GM19324 (cell line): ENCODE measurements at regions not wholly inside any gene's neighbourhood (a gene's known extent, or its start where the extent isn't known, plus 50 kb on each side); places are given as distances from the start of the nearest gene placed in this dataset.

Experiments
- ATAC-seq: cut with Tn5 transposase; IDR thresholded peaks from one replicate; pipeline ENCODE4 v1.9.1; 2021; ENCODE audit warnings: mild to moderate bottlenecking, moderate library complexity; ENCODE audit not compliant: unreplicated experiment, low FRiP score

DNA sequence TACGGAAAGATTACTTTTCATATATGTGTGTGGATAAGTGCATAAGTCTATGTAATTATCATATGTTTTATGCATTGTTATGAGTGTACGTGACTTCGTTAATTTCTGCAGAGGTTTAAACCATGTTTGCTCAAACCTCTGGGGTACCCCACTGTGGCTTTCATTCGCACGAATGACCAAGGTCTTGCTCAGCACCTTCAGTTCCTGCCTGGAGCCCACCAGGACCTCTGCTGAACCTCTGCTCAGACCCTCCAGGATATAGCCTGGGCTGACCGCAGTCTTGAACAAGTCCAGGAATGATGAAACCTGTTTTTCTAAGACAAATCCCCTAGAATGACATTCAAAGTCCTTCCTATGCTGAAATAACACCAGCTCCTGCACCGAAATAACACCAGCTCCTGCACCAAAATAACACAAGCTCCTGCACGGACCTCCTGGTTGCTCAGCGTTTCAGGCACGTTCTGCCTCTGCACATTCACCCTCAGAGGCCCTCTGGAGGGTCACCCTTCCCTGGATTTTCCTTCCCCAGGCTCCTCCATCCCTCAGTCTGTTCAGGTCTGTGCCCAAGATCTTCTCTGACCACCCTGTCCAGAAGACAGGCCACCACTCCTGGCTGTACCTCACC lies 99.7 kb upstream of the BOD1 start:
- no peak for ATAC-seq

DNA sequence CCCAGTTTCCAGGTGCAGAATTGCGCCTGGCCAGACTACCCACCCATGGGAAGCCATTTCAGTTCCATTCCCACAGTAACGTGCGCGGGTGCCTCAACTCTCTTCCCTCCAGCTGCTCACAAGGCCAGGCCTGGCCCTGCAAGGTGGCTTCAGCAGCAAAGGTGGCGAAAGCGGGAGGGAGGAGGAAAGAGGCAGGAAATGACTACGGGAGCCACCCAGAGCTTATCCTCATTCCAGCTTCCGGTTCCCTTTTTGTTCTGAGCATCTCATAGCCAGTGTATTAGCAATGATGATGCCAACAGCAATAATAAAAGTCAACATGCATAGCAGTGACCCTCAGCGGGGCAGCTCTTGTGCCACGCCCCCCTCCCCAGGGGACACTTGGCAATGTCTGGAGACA lies 101.5 kb upstream of the BOD1 start:
- no peak for ATAC-seq

DNA sequence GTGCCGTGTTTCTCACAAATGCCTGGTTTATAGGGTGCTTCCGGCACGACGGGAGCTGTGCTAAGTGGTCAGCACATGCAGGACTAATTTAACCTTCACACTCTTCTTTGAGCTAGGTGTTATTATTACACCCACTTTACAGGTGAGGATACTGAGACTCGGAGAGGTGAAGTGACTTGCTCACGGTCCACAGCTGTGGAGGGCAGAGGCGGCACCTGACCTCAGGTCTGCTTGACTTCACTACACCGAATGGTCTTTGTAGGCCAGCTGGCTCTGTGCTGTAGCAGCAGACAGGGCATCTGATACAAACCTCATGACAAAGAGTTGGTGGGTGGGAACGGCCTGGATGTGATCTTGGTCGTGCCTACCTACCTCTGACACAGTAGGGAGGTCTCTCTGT lies 102.0 kb upstream of the BOD1 start:
- ATAC-seq, result no peak

DNA sequence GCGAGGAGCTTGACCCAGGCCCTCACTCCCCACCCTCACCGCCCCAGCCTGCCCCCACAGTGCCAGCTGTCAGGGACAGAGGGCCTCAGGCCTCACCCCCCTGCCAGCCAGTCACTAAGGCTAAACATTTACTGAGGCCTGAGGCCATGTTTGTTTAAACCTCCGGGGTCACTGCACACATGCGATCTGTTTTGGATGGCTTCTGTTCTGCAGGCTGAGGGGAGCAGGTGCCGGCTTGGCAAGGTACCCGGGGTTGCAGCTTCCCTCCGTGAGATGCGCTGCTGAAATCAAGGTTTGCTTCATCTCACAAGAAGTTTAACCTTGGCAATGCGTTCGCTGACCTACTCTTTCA lies 103.3 kb upstream of the BOD1 start:
- ATAC-seq, result no peak

DNA sequence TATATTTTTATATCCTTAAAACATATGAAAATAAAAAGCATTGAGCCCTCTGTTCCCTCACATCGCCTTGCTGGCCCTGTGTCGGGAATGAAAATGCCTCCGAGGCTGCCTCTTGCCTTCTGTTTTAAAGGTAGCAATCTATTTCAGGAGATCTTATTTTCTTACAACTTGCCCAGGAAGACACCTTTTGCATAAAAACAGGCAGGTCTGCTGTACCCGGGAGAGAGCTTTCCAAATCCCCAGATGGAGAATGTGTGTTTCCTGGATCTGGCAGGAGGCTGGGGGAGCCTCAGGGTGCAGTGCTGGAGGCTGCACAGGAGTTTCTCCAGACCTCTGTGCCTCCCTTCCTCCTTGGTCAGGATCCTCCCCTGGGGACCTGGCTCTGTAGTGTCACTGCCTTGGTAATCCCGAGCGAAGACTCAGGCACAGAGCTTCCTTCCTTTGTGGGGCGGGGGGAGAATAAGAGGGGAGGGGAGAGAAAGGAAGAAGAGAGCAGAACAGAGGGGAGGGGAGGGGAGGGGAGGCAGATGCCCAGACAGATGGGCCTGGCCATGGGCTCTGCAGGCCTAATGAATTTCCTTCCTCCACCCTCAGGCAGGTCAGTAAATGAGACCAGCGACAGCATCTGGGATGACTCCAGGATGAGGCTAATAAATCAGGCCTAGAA lies 104.0 kb upstream of the BOD1 start:
- ATAC-seq, result no peak

DNA sequence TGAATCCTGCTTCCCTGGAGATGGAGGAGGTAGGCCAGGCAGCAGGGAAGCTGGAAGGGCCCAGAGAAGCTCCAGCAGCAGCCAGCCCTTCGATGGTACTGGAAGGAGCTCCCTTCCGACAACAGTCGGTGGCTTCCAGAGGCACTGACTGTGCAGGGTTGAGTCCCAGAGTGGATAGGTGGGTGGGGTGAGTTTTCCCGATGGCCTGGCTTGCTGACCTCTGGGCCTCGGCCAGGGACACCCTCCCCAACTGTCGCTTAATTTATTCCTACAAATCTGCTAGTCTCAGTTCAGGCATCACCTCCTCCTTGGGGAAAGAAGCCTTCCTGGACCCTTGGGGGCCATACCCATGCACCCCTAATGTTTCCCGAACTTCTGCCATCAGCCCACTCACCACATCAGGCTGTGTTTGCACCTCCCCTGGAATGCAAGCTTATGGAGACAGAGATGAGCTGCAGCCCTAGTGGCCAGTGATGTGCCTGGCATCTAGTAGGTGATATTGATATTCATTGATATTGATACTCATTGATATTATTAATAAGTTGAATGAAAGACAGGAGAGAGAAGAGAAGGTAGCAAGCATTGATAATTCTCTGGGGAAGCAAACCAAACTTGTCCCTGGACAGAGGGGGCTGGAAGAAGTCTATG lies 104.6 kb upstream of the BOD1 start:
- no peak for ATAC-seq

DNA sequence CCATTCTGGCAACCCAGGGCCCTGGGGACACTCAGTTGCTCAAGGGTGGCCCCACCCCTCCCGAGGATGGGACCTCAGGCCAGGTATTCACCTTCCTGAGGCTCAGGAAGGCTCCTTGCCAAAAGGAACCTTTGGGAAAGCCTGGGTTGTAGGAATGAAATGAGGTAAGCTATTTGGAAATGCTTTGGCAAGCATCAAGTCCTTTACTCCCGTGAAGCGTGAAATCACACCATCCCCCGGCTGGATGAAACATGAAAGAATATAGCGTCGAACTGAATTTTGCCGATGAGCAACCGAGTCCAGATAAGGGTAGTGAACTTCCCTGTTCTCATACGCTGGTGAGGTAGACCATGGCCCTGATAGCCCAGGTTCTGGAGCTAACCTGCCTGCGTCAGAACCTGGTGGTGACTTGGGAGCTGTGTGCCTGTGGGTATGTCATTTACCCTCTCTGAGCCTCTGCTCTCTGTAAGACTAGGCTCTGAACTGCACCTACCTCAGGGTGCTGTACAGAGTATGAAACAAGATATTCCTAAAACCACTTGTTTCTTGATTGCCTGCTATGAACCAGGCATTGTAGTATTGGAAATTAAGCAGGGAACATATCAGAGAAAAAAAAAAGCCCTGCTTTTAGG lies 105.3 kb upstream of the BOD1 start:
- ATAC-seq, result no peak

DNA sequence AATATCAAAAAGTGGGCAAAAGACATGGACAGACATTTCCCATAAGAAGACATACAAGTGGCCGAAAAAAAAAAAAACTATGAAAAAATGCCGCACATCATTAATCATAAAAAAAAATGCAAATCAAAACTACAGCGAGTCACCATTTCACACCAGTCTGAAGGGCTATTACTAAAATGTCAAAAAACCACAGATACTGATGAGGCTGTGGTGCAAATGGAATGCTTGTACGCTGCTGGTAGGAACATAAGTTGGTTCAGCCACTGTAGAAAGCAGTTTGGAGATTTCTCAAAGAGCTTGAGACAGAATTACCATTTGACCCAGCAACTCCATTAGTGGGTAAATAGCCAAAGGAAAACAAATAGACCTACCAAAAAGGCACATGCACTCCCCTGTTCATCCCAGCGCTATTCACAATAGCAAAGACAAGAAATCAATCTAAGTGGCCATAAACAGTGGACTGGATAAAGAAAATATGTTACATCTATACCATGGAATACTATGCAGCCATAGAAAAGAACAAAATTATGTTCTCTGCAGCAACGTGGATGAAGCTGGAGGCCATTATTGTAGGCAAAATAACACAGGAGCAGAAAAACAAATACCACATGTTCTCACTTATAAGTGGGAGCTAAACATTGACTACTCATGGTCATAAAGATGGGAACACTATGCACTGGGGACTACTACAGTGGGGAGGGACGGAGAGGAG lies 110.6 kb upstream of the BOD1 start:
- ATAC-seq, result no peak

DNA sequence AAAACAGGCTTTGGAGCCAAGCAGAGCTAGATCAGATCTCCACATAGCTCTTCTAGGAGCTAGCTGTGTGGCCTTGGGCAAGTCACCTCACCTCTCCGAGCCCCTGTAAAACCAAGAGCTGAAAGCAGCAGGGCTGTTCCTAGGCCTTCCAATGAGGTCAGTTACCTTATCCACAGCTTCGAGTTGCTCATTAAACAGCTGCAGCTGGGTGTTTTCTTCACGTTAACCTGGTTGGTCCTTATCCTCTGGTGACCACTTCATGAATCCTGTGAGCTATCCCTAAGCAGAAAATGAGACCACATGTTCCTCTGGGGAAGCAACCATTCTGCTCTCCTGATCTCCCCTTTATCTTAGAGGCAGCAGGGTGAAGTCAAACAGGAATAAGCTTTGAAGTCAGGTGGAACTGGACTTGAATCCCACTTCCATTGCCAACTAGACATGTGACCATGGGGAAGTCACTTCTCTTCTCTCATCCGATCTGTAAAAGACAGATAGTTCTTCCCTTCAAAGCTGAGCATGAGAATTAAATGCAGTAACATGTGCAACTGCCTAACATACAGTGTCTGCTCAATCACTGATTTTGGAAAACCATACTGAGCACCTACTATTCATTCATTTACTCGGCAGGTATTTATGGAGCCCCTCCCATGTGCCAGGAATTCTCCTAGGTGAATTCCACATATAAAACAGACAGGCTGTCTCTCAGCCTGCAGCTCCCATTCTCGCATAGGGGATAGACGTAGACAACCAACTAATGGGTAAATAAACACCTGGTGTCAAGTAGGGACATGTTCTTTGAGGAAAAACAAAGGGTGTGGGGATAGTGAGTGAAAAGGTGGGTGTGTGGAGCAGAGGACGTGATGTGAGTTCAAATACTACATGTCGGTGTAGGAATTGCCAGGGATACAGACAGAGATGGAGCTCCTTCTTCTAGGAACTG lies 111.7 kb upstream of the BOD1 start:
- no peak for ATAC-seq

DNA sequence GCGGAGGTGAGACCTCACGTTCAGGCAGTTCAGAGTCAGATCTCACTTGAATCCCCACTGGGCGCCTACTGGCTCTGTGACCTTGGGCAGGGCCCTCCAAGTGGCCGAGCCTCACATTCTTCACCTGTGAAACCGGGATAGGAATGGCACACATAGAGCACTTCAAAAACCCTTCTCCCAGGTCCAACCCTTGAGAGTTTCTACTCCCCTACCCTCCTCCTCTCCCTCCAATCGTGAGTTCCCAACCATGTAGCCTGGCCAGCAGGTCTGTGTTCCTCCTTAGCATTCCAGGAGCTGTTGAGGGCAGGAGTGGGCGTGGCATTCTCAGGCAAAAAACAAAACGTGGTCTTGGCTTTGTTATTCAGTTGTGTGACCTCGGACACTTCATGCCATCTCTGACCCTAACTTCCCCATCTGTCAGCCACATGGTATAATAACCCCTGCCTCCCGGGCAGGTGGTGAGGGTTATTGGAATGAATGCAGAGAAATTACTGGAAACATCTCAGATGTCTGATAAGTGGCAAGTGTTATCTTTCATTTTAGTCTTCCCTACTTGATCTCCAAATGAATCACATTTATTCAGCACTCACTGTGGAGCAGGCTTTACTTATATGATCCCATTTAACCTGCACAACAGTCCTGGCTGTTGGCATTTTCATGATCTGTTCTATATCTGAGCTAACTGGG lies 112.8 kb upstream of the BOD1 start:
- ATAC-seq, result no peak

DNA sequence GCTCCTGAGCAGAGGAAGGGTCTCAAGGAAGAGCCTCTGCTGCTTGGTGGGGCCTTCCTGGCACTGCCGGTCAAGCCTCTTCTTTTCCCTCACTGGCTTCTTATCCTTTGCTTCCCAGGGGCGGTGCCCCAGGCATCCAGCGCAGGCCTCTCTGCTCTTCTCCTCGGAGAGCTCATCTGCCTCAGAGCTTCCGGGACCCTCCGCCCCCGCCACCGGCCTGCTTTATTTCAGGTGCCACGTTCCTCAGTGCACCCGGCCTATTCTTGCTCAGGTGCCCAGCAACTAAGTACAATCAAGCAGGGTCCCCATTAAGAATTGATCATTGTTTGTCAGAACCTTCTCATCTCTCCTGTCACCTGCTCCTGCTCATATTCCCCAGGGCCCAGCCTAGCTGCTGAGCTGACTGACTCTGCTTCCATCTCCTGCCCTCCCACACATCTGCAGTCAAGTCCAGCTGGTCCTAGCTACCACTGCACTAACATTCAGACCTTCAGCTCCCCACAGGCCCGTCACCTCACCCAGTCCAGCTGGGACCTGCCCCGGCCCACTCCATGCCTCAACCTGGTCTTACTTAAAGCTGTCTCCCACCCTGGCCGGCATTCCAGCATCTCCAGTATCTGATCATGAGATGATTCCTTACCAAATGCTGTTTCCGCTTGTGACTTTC lies 114.3 kb upstream of the BOD1 start:
- no peak for ATAC-seq

DNA sequence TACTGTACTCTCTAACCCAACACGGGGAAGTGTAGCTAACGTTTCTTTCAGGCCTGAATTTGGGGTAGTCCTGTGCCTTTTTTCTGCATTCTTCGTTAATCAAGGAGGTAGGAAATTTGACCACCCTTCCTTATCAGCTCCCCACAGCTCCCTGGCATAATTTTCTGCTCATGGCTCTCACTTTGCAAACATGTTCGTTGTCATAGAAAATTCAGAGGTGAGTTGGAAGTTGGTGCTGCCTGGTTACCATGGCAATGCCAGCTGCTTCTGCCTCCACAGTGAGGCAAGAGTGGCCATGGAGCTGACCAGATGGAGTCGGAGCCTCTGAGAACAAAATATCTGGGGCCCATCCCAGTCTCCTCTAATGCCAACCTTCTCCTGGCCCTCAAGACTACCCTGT lies 116.6 kb upstream of the BOD1 start:
- no peak for ATAC-seq

DNA sequence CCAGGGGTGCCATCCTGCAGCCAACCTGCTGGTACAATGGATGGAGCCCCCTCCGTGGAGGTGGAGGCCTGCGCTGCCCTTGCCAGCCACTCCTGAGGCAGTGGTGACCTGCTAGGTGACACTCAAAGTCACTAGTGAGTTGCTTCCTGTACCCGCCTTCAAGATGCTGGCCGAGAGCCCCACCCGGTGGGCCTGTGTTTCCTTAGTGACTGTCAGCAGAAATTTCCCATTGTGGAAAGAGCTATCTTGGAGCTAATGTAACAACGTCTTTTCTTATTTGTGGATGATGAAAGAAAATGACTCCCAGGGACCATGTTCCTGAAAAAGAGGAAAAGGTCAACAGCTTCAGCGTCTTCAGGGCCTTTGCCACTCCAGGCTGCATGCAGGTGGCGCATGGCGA lies 117.0 kb upstream of the BOD1 start:
- no peak for ATAC-seq

DNA sequence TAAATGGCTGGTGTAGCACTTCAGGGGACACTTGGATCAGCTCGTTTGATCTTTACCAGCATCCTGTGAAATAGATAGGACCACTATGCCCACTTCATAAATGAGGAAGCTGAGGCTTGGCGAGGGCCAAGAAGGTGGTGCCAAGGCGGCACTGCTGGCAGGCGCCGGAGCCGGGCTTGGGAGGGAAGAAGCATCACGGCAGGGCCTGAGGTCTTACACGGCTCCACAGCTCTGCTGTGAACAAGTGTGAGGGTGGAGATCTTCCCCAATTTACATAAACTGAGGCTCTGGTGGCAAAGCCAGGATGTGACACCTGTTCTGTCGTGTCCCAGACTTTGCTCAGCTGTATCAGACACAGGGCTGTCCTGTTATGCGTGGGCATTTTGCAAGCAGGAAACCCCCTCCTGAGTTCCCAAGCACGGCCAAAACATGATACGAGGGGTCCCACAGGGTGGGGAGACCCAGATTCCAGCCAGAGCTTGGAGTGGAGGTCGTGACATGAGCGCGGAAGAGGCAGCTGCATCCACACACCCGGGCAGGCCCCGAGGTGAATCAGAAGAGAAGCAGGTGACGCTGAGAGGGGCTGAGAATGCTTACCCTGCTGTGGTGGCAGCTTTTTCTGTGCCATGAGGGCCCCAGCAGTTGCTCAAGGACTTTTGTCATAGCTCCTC lies 117.5 kb upstream of the BOD1 start:
- peak; percentile 77 for ATAC-seq

DNA sequence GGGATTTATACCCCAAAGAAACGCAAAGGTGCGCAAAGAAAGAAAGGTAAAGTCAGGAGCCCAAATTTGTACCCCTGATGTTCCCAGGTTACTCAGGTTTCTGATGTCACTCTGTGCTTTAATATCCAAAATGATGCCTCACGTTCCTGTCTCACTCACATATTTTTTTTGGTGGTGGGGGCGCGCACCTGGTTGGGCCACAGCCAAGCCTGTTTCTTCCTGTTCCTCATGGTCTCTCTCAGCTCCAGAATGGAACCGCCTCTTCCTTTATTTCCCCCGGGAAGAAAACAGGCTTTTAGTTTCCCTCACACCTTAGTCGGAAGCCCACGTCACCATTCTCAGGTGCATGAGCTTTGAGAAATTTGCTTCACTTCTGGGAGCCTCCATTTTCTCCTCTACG lies 118.3 kb upstream of the BOD1 start:
- no peak for ATAC-seq

DNA sequence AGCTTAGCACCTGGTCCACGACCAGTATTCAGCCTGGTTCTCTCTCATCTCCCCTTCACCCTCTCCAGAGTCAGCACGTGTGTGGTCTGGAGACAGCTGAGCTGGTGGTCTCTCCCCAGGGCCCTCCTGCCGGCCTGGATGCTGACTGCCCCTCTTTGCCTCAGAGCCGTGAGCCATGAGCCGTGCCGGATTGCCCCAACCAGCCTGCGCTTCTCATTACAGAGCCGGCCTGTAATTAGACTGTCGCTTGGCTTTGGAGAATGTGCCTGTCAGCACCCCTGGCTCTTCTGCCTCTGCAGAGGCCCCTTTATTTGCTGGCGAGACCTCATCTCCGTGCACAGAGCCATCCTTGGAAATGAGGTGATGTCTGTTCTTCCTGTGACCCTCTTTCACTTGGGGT lies 118.7 kb upstream of the BOD1 start:
- no peak for ATAC-seq

DNA sequence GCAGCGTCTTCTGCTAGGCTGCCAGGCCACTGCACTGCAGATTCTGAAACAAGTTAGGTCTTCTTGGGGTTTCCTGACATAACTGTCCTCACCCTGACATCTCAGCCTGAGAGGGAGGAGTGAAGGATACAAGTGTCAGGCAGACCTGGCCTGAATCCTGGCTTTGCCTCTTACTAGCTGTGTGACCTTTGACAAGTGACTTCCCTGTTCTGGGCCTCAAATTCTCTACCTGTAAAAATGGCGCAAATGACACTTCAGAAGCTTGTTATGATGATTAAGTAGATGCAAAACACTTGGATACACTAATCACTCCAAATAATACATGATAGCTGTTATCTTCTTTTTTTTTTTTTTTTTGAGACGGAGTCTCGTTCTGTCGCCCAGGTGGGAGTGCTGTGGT lies 119.2 kb upstream of the BOD1 start:
- ATAC-seq, result no peak

DNA sequence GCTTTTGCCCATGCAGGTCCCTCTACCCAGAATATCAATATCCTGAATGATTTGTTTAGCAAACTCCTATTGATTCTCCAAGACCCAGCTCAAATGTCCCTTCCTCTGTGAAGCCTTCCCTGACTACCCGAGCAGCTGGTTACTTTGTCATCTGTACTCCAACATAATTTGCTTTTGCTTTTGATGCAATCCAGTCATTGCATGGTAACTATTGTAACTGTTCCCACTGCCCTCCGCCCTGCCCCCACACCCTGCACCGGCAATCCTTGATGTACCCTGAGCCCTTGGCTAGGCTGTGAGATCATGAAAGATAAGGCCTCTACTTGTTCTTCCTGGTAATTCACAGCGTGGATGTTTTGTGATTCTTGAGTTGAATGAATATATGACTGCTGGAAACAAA lies 119.9 kb upstream of the BOD1 start:
- ATAC-seq, result no peak
